Fibroblast of lung (primary cell): ENCODE measurements at regions not wholly inside any gene's neighbourhood (a gene's known extent, or its start where the extent isn't known, plus 50 kb on each side); places are given as distances from the start of the nearest gene placed in this dataset.

ENCODE experiments used
- CTCF ChIP-seq, 2 donors: IDR thresholded peaks in 1 of 2; conservative IDR thresholded peaks in 1 of 2; 1 replicate in 1 of 2; 2 replicates in 1 of 2; pipeline ENCODE4 v1.5.1; 2011 to 2012; ENCODE audit warnings: low read length in 2 of 2, control low read depth in 1 of 2, inconsistent platforms in 1 of 2, low read depth in 1 of 2, mild to moderate bottlenecking in 1 of 2
- EZH2 ChIP-seq: IDR thresholded peaks from 2 replicates; pipeline ENCODE4 v1.5.1; 2012; ENCODE audit warnings: low read length, control low read depth, mild to moderate bottlenecking; ENCODE audit errors: missing control alignments

DNA sequence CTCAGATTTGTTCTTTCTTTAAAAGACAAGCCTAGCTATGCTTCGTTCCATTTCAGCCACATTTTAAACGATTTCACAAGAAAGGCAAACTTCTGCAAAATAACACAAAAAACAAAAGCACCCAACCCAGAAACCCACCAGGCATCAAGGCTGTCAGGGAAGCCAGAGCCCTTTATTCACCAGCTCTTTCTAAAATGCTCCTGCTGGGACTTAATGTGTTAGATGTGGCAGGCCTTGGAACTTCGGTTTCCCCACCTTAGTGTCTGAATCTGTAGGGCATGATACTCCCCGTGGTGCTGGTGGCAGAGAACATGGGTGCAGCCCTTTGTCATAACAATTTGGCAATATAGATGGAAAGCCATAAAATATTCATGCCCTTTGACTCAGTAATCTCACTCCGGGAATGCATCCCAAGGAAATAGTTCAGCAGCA, 56.8 kb upstream of the LCTL start:
- no peak for TF ChIP-seq CTCF (conservative IDR thresholded peaks at IDR 0.05 in 1 of 2, IDR thresholded peaks at IDR 0.05 in 1 of 2; ENCODE audit: low read depth in 1 of 2, low read length in 2 of 2)
- no peak for TF ChIP-seq EZH2
